PFSK-1 (cell line): ENCODE measurements at regions not wholly inside any gene's neighbourhood (a gene's known extent, or its start where the extent isn't known, plus 50 kb on each side); places are given as distances from the start of the nearest gene placed in this dataset.

Experiments
- FOXP2 ChIP-seq: optimal IDR thresholded peaks from 2 replicates; pipeline ENCODE3; 2011; ENCODE audit warnings: borderline replicate concordance, control low read depth, inconsistent platforms; ENCODE audit not compliant: insufficient read depth; ENCODE audit errors: extremely low read length, extremely low read depth
- POLR2AphosphoS5 ChIP-seq: IDR thresholded peaks from 2 replicates; pipeline ENCODE4 v1.6.1; 2012; ENCODE audit warnings: low read depth, mild to moderate bottlenecking, control low read depth, low read length, moderate library complexity
- REST ChIP-seq, 2 experiments: IDR thresholded peaks; 2 replicates each; pipeline versions ENCODE4 v1.6.1 to v1.8.0; 2011 to 2012; ENCODE audit warnings: low read depth in 2 of 2, low read length in 2 of 2, control low read depth in 1 of 2, inconsistent platforms in 1 of 2, mild to moderate bottlenecking in 1 of 2, moderate library complexity in 1 of 2; ENCODE audit not compliant: insufficient read depth in 1 of 2
- SIN3A ChIP-seq: IDR thresholded peaks from 2 replicates; pipeline ENCODE4 v1.6.1; 2012; ENCODE audit warnings: mild to moderate bottlenecking, low read length, moderate library complexity, borderline replicate concordance; ENCODE audit not compliant: insufficient read depth
- TAF1 ChIP-seq: IDR thresholded peaks from 2 replicates; pipeline ENCODE4 v1.6.1; 2012; ENCODE audit warnings: low read length, control low read depth, borderline replicate concordance; ENCODE audit not compliant: insufficient read depth

- TF ChIP-seq FOXP2 (no peak), POLR2AphosphoS5 (no peak), TAF1 (no peak), SIN3A (no peak)
Observed at GRCh38 chr4:27178061-27178460, 317.4 kb downstream of the STIM2 start.

- TF ChIP-seq POLR2AphosphoS5 = no peak
- no peak for TF ChIP-seq FOXP2
Observed at GRCh38 chr4:27181693-27182092, 321.1 kb downstream of the STIM2 start.

GRCh38 chr4:27182211-27182610 lies 321.6 kb downstream of the STIM2 start:
- TF ChIP-seq POLR2AphosphoS5 = no peak

GRCh38 chr4:27184508-27185155 lies 324.0 kb downstream of the STIM2 start:
- TF ChIP-seq POLR2AphosphoS5 (no peak), FOXP2 (no peak), REST (IDR thresholded peaks at IDR 0.05; ENCODE audit: insufficient read depth in 1 of 2, low read depth in 2 of 2, low read length in 2 of 2) (no peak)

GRCh38 chr4:27186710-27187109 lies 326.1 kb downstream of the STIM2 start:
- TF ChIP-seq TAF1 (no peak), REST (IDR thresholded peaks at IDR 0.05; ENCODE audit: insufficient read depth in 1 of 2, low read depth in 2 of 2, low read length in 2 of 2) (no peak), FOXP2 (no peak), SIN3A (no peak), POLR2AphosphoS5 (no peak)

GRCh38 chr4:27187786-27188185 lies 327.1 kb downstream of the STIM2 start:
- TF ChIP-seq FOXP2 = no peak
- no peak for TF ChIP-seq SIN3A
- no peak for TF ChIP-seq REST (IDR thresholded peaks at IDR 0.05; ENCODE audit: insufficient read depth in 1 of 2, low read depth in 2 of 2, low read length in 2 of 2)
- no peak for TF ChIP-seq POLR2AphosphoS5
- no peak for TF ChIP-seq TAF1

- TF ChIP-seq REST (IDR thresholded peaks at IDR 0.05; ENCODE audit: insufficient read depth in 1 of 2, low read depth in 2 of 2, low read length in 2 of 2) (no peak), POLR2AphosphoS5 (no peak), SIN3A (no peak), FOXP2 (no peak), TAF1 (no peak)
Observed at GRCh38 chr4:27189683-27190082, 329.0 kb downstream of the STIM2 start.
